K562 (cell line): ENCODE measurements at regions not wholly inside any gene's neighbourhood (a gene's known extent, or its start where the extent isn't known, plus 50 kb on each side); places are given as distances from the start of the nearest gene placed in this dataset.

ENCODE experiments used
- BRD9 ChIP-seq: fragments of 450-650 bp; IDR thresholded peaks from 2 replicates; pipeline ENCODE4 v1.6.1; 2018; ENCODE audit warnings: low read depth; ENCODE audit not compliant: partially characterized antibody
- CBFB ChIP-seq: sonication (generic); formaldehyde crosslinking; IDR thresholded peaks from 2 replicates; pipeline ENCODE4 v1.4.0; 2020; ENCODE audit warnings: mild to moderate bottlenecking, missing genetic modification reagents
- CBX3 ChIP-seq, 2 experiments: IDR thresholded peaks; 1 replicate in 1 of 2; 2 replicates in 1 of 2; pipeline ENCODE4 v1.6.1; 2012; ENCODE audit warnings: inconsistent platforms in 2 of 2, low read length in 2 of 2, borderline replicate concordance in 1 of 2, control low read depth in 1 of 2
- FOXA1 ChIP-seq: fragments of 450-650 bp; IDR thresholded peaks from 2 replicates; pipeline ENCODE4 v1.6.1; 2016; ENCODE audit warnings: mild to moderate bottlenecking, borderline replicate concordance
- FOXK1 ChIP-seq: sonication (generic); formaldehyde crosslinking; IDR thresholded peaks from 2 replicates; pipeline ENCODE4 v1.8.0; 2022; ENCODE audit warnings: missing genetic modification reagents, mild to moderate bottlenecking, borderline replicate concordance
- KAT8 ChIP-seq: fragments of 450-650 bp; IDR thresholded peaks from 2 replicates; pipeline ENCODE4 v1.6.1; 2016; ENCODE audit warnings: low read depth, mild to moderate bottlenecking
- KDM2B ChIP-seq: fragments of 250-450 bp; sonication (Bioruptor Pico); IDR thresholded peaks from 2 replicates; pipeline ENCODE4 v1.8.0; 2021; ENCODE audit warnings: mild to moderate bottlenecking, moderate library complexity
- KDM4B ChIP-seq, 2 experiments: fragments of 450-650 bp in 1 of 2; sonication (generic) in 1 of 2; IDR thresholded peaks; 2 replicates each; pipeline ENCODE4 v1.6.1; 2016 to 2017; ENCODE audit warnings: borderline replicate concordance in 2 of 2, antibody characterized with exemption in 1 of 2, low read depth in 1 of 2, mild to moderate bottlenecking in 1 of 2
- MYBL2 ChIP-seq, 2 experiments: fragments of 450-650 bp in 1 of 2; sonication (generic) in 1 of 2; formaldehyde crosslinking in 1 of 2; IDR thresholded peaks; 2 replicates each; pipeline versions ENCODE4 v1.6.1 to v1.8.1; 2017 to 2022; ENCODE audit warnings: borderline replicate concordance in 1 of 2, inconsistent platforms in 1 of 2, low read depth in 1 of 2, mild to moderate bottlenecking in 1 of 2, missing genetic modification reagents in 1 of 2, moderate library complexity in 1 of 2
- NR2C2 ChIP-seq, 2 experiments: fragments of 200-800 bp in 1 of 2; sonication (Bioruptor generic) in 1 of 2; sonication (generic) in 1 of 2; formaldehyde crosslinking in 1 of 2; IDR thresholded peaks; 2 replicates each; pipeline versions ENCODE4 v1.6.1 to v1.8.0; 2016 to 2022; ENCODE audit warnings: mild to moderate bottlenecking in 1 of 2, missing compliant biosample characterization in 1 of 2, missing genetic modification characterization in 1 of 2, missing genetic modification reagents in 1 of 2
- POU5F1 ChIP-seq: fragments of 150-350 bp; IDR thresholded peaks from 2 replicates; pipeline ENCODE4 v1.6.1; 2014; ENCODE audit warnings: borderline replicate concordance, low read length, low read depth, mild to moderate bottlenecking; ENCODE audit not compliant: partially characterized antibody
- SNIP1 ChIP-seq: fragments of 450-650 bp; IDR thresholded peaks from 2 replicates; pipeline ENCODE4 v1.7.1; 2017; ENCODE audit warnings: low read depth, mild to moderate bottlenecking
- SRF ChIP-seq, 2 experiments: fragments of 250-450, 450-650 bp in 1 of 2; sonication (Bioruptor Pico) in 1 of 2; sonication (generic) in 1 of 2; formaldehyde crosslinking; IDR thresholded peaks; 2 replicates each; pipeline versions ENCODE4 v1.5.0 to v1.5.1; 2020 to 2022; ENCODE audit warnings: mild to moderate bottlenecking in 1 of 2, missing genetic modification reagents in 1 of 2
- SRSF1 ChIP-seq: fragments of 200-400 bp; formaldehyde crosslinking; IDR thresholded peaks from 2 replicates; pipeline ENCODE4 v1.6.1; 2017; ENCODE audit warnings: mild to moderate bottlenecking, low read depth, low read length, moderate library complexity
- TAF7 ChIP-seq: fragments of 450-650 bp; IDR thresholded peaks from 2 replicates; pipeline ENCODE4 v1.6.1; 2016; ENCODE audit warnings: missing genetic modification characterization, missing compliant biosample characterization
- ZNF121 ChIP-seq: sonication (generic); formaldehyde crosslinking; conservative IDR thresholded peaks from 2 replicates; pipeline ENCODE4 v1.8.0; 2022; ENCODE audit warnings: missing genetic modification reagents
- ZNF232 ChIP-seq: sonication (generic); formaldehyde crosslinking; IDR thresholded peaks from 2 replicates; pipeline ENCODE4 v1.8.0; 2022; ENCODE audit warnings: mild to moderate bottlenecking, missing genetic modification reagents
- ZNF311 ChIP-seq: fragments of 250-450 bp; sonication (Bioruptor Pico); IDR thresholded peaks from 2 replicates; pipeline ENCODE4 v1.4.0; 2020; ENCODE audit warnings: mild to moderate bottlenecking, moderate library complexity
- ZNF384 ChIP-seq: IDR thresholded peaks from 2 replicates; pipeline ENCODE4 v1.6.1; 2012; ENCODE audit warnings: low read depth, low read length, improper control_type of control experiment
- TF ChIP-seq, protein P1 (sequence below), 2 experiments: IDR thresholded peaks in 1 of 2; conservative IDR thresholded peaks in 1 of 2; 2 replicates each; pipeline ENCODE4 v1.6.1; 2016; ENCODE audit warnings: low read depth in 2 of 2, mild to moderate bottlenecking in 1 of 2, missing compliant biosample characterization in 1 of 2, missing genetic modification characterization in 1 of 2, moderate library complexity in 1 of 2

- TF ChIP-seq, protein P1, sequence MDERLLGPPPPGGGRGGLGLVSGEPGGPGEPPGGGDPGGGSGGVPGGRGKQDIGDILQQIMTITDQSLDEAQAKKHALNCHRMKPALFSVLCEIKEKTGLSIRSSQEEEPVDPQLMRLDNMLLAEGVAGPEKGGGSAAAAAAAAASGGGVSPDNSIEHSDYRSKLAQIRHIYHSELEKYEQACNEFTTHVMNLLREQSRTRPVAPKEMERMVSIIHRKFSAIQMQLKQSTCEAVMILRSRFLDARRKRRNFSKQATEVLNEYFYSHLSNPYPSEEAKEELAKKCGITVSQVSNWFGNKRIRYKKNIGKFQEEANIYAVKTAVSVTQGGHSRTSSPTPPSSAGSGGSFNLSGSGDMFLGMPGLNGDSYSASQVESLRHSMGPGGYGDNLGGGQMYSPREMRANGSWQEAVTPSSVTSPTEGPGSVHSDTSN (CRISPR knock-in tag; IDR thresholded peaks at IDR 0.05; ENCODE audit: low read depth), result no peak
- TF ChIP-seq, protein P1 (tag; conservative IDR thresholded peaks at IDR 0.05; ENCODE audit: low read depth), result peak; percentile 6; the same call in 1 of the 2 replicates
- TF ChIP-seq SNIP1, result no peak
- TF ChIP-seq ZNF384, result no peak
- no peak for TF ChIP-seq ZNF311 (CRISPR knock-in tag)
- no peak for TF ChIP-seq ZNF232 (CRISPR knock-in tag)
- TF ChIP-seq CBX3 (IDR thresholded peaks at IDR 0.05; ENCODE audit: borderline replicate concordance in 1 of 2, low read length in 2 of 2), result no peak
- TF ChIP-seq KDM2B (CRISPR knock-in tag), result no peak
- TF ChIP-seq KAT8, result no peak
- TF ChIP-seq ZNF121 (CRISPR knock-in tag), result no peak
- TF ChIP-seq MYBL2 (IDR thresholded peaks at IDR 0.05; ENCODE audit: low read depth), result no peak
- no peak for TF ChIP-seq MYBL2 (CRISPR knock-in tag; IDR thresholded peaks at IDR 0.05; ENCODE audit: borderline replicate concordance)
- no peak for TF ChIP-seq SRSF1
- TF ChIP-seq NR2C2 (CRISPR knock-in tag; IDR thresholded peaks at IDR 0.05), result no peak
- peak; percentile 4; the same call in 1 of the 2 replicates for TF ChIP-seq NR2C2 (tag; IDR thresholded peaks at IDR 0.05)
- TF ChIP-seq POU5F1, result no peak
- TF ChIP-seq SRF (CRISPR knock-in tag; IDR thresholded peaks at IDR 0.05), result no peak
- TF ChIP-seq KDM4B (IDR thresholded peaks at IDR 0.05; ENCODE audit: borderline replicate concordance in 2 of 2, low read depth in 1 of 2), result 0 out of 4 replicates have a peak, but pooled peaks of 1 of the 2 experiments have one; percentile 6
- no peak for TF ChIP-seq CBFB (CRISPR knock-in tag)
- no peak; the same call in 1 of the 2 replicates for TF ChIP-seq TAF7 (tag)
- TF ChIP-seq FOXA1, result no peak
- no peak for TF ChIP-seq FOXK1 (CRISPR knock-in tag)
- no peak for TF ChIP-seq BRD9
Observed at GRCh38 chr2:12177455-12178288, 431.2 kb downstream of the LPIN1 start (continued).
